OCI-LY3 (cell line): ENCODE measurements at regions not wholly inside any gene's neighbourhood (a gene's known extent, or its start where the extent isn't known, plus 50 kb on each side); places are given as distances from the start of the nearest gene placed in this dataset.

Experiments
- H2AFZ ChIP-seq: fragments of 200-600, 300-600 bp; shearing (Covaris generic); 2 replicates; pipeline ENCODE4 v1.6.0; 2014; ENCODE audit warnings: antibody characterized with exemption, low read depth, low read length
- H3K27ac ChIP-seq: fragments of 200-600, 300-600 bp; sonication (generic); 2 replicates; pipeline ENCODE4 v1.5.1; 2014; ENCODE audit warnings: mild to moderate bottlenecking, low read length, moderate library complexity, mixed read lengths
- H3K27me3 ChIP-seq: fragments of 200-600, 300-600 bp; sonication (generic); 2 replicates; pipeline ENCODE4 v1.6.1; 2014; ENCODE audit warnings: low read depth, low read length, mixed read lengths
- H3K36me3 ChIP-seq: fragments of 200-600, 300-600 bp; sonication (generic); replicated peaks from 2 replicates; pipeline ENCODE3; 2014; ENCODE audit warnings: low read depth, low read length, mixed read lengths
- H3K4me1 ChIP-seq: fragments of 300-600, 200-600 bp; sonication (generic); 2 replicates; pipeline ENCODE4 v1.6.1; 2014; ENCODE audit warnings: low read length, mixed read lengths
- H3K4me2 ChIP-seq: fragments of 200-600, 300-600 bp; sonication (generic); 2 replicates; pipeline ENCODE4 v1.6.1; 2014; ENCODE audit warnings: low read length, mixed read lengths
- H3K4me3 ChIP-seq: fragments of 300-600, 200-600 bp; sonication (generic); 2 replicates; pipeline ENCODE4 v1.5.1; 2014; ENCODE audit warnings: antibody characterized with exemption, mild to moderate bottlenecking, low read length, moderate library complexity
- H3K79me2 ChIP-seq: fragments of 300-600, 200-600 bp; shearing (Covaris generic); 2 replicates; pipeline ENCODE4 v1.6.1; 2014; ENCODE audit warnings: mild to moderate bottlenecking, low read length, mixed read lengths
- H3K9ac ChIP-seq: fragments of 300-600, 200-600 bp; shearing (Covaris generic); 2 replicates; pipeline ENCODE4 v1.6.0; 2014; ENCODE audit warnings: mild to moderate bottlenecking, low read length, moderate library complexity
- H3K9me3 ChIP-seq: fragments of 200-600, 300-600 bp; shearing (Covaris generic); 2 replicates; pipeline ENCODE4 v1.6.1; 2014; ENCODE audit warnings: low read length, mixed read lengths; ENCODE audit not compliant: insufficient read depth
- H4K20me1 ChIP-seq: fragments of 200-600, 300-600 bp; sonication (generic); 2 replicates; pipeline ENCODE4 v1.6.1; 2016; ENCODE audit warnings: low read length, mixed read lengths; ENCODE audit not compliant: insufficient read depth
- EZH2phosphoT487 ChIP-seq: fragments of 200-600 bp; shearing (Covaris generic); IDR thresholded peaks from 2 replicates; pipeline ENCODE4 v1.6.1; 2018; ENCODE audit warnings: antibody characterized with exemption, mixed run types, low read depth
- TF ChIP-seq, protein P1 (sequence below): fragments of 200-600, 300-600 bp; sonication (generic); IDR thresholded peaks from 2 replicates; pipeline ENCODE4 v1.5.1; 2014; ENCODE audit warnings: antibody characterized with exemption, low read length, low read depth

GRCh38 chr22:49129736-49130135 is 697.9 kb downstream of the BRD1 start:
- Histone ChIP-seq H3K27ac (no peak overlapping the region), H2AFZ (no peak overlapping the region), H3K27me3 (no peaks in the 10 kb centered on the region), H3K4me1 (no peaks in the 10 kb centered on the region), H3K4me2 (no peak overlapping the region), H3K9me3 (no peaks in the 10 kb centered on the region), H3K4me3 (no peak overlapping the region), H3K36me3 (no peaks in the 10 kb centered on the region), H4K20me1 (no peaks in the 10 kb centered on the region), H3K79me2 (no peaks in the 10 kb centered on the region), H3K9ac (no peak overlapping the region)
- no peak for TF ChIP-seq EZH2phosphoT487
- TF ChIP-seq, protein P1, sequence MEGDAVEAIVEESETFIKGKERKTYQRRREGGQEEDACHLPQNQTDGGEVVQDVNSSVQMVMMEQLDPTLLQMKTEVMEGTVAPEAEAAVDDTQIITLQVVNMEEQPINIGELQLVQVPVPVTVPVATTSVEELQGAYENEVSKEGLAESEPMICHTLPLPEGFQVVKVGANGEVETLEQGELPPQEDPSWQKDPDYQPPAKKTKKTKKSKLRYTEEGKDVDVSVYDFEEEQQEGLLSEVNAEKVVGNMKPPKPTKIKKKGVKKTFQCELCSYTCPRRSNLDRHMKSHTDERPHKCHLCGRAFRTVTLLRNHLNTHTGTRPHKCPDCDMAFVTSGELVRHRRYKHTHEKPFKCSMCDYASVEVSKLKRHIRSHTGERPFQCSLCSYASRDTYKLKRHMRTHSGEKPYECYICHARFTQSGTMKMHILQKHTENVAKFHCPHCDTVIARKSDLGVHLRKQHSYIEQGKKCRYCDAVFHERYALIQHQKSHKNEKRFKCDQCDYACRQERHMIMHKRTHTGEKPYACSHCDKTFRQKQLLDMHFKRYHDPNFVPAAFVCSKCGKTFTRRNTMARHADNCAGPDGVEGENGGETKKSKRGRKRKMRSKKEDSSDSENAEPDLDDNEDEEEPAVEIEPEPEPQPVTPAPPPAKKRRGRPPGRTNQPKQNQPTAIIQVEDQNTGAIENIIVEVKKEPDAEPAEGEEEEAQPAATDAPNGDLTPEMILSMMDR: no peak

DNA sequence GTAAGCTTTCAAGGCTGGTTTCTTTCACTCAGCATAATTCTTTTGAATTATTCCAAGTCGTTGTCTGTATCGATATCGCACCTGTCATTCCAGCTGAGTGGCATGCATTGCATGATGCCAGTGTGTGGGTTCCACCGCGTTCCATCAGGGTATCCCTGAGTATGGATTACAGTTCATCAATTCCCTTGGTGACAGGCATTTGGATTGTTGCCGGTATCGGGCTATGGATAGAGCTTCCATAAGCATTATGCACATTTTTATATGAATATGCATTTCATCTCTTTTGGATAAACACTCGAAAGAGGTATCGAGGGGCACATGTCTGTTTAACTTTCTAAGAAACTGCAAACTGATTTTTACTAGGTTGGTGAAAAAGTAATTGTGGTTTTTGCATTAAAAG is 698.8 kb downstream of the BRD1 start:
- Histone ChIP-seq H3K36me3 (no peaks in the 10 kb centered on the region), H3K4me2 (no peak overlapping the region), H2AFZ (no peak overlapping the region), H3K4me3 (no peak overlapping the region), H3K79me2 (no peaks in the 10 kb centered on the region), H4K20me1 (no peaks in the 10 kb centered on the region), H3K9ac (no peak overlapping the region), H3K4me1 (no peaks in the 10 kb centered on the region), H3K9me3 (no peaks in the 10 kb centered on the region), H3K27ac (no peak overlapping the region), H3K27me3 (no peaks in the 10 kb centered on the region)
- TF ChIP-seq, protein P1: no peak
- no peak for TF ChIP-seq EZH2phosphoT487

GRCh38 chr22:49124608-49125007 is 703.1 kb downstream of the BRD1 start:
- Histone ChIP-seq H3K9ac (no peak overlapping the region), H4K20me1 (no peaks in the 10 kb centered on the region), H3K4me2 (no peak overlapping the region), H3K4me3 (no peak overlapping the region), H3K79me2 (no peaks in the 10 kb centered on the region), H3K36me3 (no peaks in the 10 kb centered on the region), H3K9me3 (no peaks in the 10 kb centered on the region), H3K27ac (no peak overlapping the region), H3K27me3 (no peaks in the 10 kb centered on the region), H2AFZ (no peak overlapping the region), H3K4me1 (no peaks in the 10 kb centered on the region)
- TF ChIP-seq, protein P1: no peak
- TF ChIP-seq EZH2phosphoT487: no peak

GRCh38 chr22:49123621-49124192 is 704.0 kb downstream of the BRD1 start:
- no peaks in the 10 kb centered on the region for H3K4me1 ChIP-seq
- H3K4me2 ChIP-seq: no peak overlapping the region
- no peak overlapping the region for H2AFZ ChIP-seq
- H3K36me3 ChIP-seq: no peaks in the 10 kb centered on the region
- no peaks in the 10 kb centered on the region for H3K27me3 ChIP-seq
- no peak overlapping the region for H3K4me3 ChIP-seq
- H3K27ac ChIP-seq: no peak overlapping the region
- TF ChIP-seq, protein P1: no peak
- no peak for TF ChIP-seq EZH2phosphoT487
- H3K9ac ChIP-seq: no peak overlapping the region
- H4K20me1 ChIP-seq: no peaks in the 10 kb centered on the region
- no peaks in the 10 kb centered on the region for H3K79me2 ChIP-seq
- H3K9me3 ChIP-seq: no peaks in the 10 kb centered on the region
